AG09309 (cell line): ENCODE measurements at regions not wholly inside any gene's neighbourhood (a gene's known extent, or its start where the extent isn't known, plus 50 kb on each side); places are given as distances from the start of the nearest gene placed in this dataset.

Source experiments
- DNase-seq: peaks from one replicate; pipeline ENCODE4 v3.0.0-alpha.2; 2010; ENCODE audit warnings: low read depth
- H3K4me3 ChIP-seq: 2 replicates; pipeline ENCODE4 v1.5.1; 2011; ENCODE audit warnings: mild to moderate bottlenecking, low read depth, low read length, moderate library complexity; ENCODE audit not compliant: control insufficient read depth
- CTCF ChIP-seq: IDR thresholded peaks from 2 replicates; pipeline ENCODE4 v1.5.1; 2011; ENCODE audit warnings: mild to moderate bottlenecking, low read depth, low read length, inconsistent platforms; ENCODE audit not compliant: insufficient read depth, control insufficient read depth; ENCODE audit errors: missing control alignments

DNA sequence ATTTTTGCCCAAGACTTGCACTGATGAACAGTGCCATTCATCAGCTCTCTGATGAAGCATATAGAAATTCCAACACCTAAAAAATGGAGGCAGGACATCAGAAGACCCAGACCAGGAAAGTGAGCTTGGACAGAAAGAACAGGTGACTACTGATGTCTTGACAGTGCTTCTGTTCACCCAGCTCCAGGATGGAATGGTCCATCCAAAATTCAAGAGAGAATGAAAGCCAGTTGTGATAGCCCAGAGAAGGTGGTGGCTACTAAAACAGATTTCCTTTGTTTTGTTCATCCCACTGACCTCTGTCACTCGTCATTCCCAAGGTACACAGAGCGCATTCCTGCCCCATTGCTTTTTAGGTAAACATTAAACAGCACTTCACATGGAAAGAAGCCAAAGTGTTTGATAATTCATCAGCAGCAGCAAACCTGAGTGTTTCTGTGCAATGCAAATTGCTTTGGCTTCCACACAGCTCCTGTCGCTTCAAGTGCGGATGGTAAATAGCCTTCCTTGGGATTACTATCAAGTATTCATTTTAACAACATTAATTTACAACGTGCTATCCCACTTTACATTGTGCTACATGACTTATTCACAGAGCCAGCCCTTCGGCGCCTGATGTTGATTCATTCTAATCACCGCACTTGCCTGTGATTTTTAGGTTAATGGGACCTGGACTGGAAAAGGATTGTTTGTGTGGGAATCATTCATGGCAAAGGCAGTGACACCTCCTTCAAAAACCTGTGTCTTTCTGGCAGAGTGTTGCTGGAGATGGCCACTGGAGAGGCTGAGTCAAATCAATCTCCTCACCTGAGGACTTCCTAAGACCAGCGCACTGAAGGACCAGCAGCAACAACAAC, 65.1 kb upstream of the TOX3 start:
- DNase-seq = no peak
- no peak for TF ChIP-seq CTCF

DNA sequence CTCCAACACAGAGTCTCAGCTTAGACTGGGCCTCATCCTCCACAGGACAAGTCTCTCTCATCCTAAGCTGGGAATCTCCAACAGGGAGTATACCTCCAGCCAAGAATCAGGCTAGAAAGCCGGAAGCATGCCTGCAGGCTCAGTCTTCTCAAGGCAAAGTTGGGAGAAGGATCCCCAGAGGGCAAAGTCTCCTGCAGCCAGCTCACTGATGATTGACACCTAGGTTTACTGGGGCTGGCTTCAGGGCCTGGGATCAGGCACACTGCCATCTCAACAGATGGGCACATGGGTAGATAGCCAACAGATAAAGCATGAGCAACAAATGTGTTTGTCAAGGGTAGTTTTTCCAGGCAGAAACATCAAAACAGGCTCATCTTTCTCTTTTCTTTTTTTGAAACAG, 56.1 kb upstream of the TOX3 start:
- DNase-seq = no peak
- TF ChIP-seq CTCF = no peak
- H3K4me3 ChIP-seq = no peak overlapping the region

More for the DNA sequence above, 65.1 kb upstream of the TOX3 start:
- no peak overlapping the region for H3K4me3 ChIP-seq

DNA sequence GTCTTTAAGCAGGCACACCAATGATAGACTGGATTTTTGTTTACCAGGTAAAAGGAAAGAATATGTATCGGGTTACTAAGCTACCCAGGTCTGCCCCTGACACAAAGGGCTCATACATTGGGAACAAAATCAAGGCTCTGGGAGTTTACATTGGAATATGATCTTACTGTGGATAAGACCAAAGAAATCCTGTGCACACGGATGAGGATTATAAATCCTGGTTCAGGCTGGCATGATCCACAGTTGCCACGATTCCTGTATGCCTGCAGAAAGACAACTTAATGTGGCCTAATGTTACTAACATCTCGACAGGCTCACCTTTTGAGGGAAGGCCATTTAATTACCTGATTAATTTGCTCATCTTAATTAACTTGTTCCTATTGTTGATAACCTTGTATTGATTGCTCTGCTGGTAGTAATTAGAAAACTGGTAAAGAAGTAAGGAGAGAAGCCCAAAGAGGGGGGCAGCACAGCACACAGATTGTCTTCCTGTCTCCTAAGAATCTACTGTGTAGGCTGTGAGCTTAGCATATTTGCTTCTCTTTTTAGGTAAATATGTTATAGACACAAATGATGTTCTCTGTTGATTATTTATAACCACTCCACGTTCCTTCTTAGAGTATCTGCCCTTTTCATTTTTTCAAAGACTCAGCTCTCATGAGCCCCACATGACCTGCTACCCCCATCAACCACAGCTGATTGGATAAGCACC, 51.0 kb upstream of the TOX3 start:
- H3K4me3 ChIP-seq = no peak overlapping the region
- no peak for DNase-seq
- no peak for TF ChIP-seq CTCF

GRCh38 chr16:52597073-52597771, 50.3 kb upstream of the TOX3 start:
- H3K4me3 ChIP-seq = no peak overlapping the region
- TF ChIP-seq CTCF = no peak
- DNase-seq = no peak
